Muscle layer of duodenum (tissue), 2 donors: ENCODE measurements at regions not wholly inside any gene's neighbourhood (a gene's known extent, or its start where the extent isn't known, plus 50 kb on each side); places are given as distances from the start of the nearest gene placed in this dataset.

ENCODE experiments used
- H3K27ac ChIP-seq: one replicate; pipeline ENCODE4 v1.7.0; 2013; ENCODE audit warnings: mild to moderate bottlenecking, low read length
- H3K27me3 ChIP-seq: one replicate; pipeline ENCODE4 v1.7.0; 2013; ENCODE audit warnings: low read depth, mild to moderate bottlenecking, control low read depth, low read length
- H3K36me3 ChIP-seq, 2 donors: one replicate each; pipeline ENCODE4 v1.7.0; 2013; ENCODE audit warnings: low read length in 2 of 2, control low read depth in 1 of 2, mild to moderate bottlenecking in 1 of 2; ENCODE audit not compliant: insufficient read depth in 2 of 2, control insufficient read depth in 1 of 2
- H3K4me1 ChIP-seq, 2 donors: one replicate each; pipeline ENCODE4 v1.7.0; 2013; ENCODE audit warnings: low read length in 2 of 2, mild to moderate bottlenecking in 2 of 2, control low read depth in 1 of 2, moderate library complexity in 1 of 2; ENCODE audit not compliant: insufficient read depth in 2 of 2, control insufficient read depth in 1 of 2
- H3K4me3 ChIP-seq, 2 donors: one replicate each; pipeline ENCODE4 v1.7.0; 2013; ENCODE audit warnings: low read length in 2 of 2, low read depth in 1 of 2, mild to moderate bottlenecking in 1 of 2
- H3K9me3 ChIP-seq, 2 donors: one replicate each; pipeline ENCODE4 v1.7.0; 2013; ENCODE audit warnings: low read length in 2 of 2, control low read depth in 1 of 2, mild to moderate bottlenecking in 1 of 2; ENCODE audit not compliant: control insufficient read depth in 1 of 2
- donor health status: healthy.

GRCh38 chr2:212607080-212607479, 68.5 kb upstream of the ERBB4 start:
- Histone ChIP-seq H3K4me3 (no peak overlapping the region), H3K27ac (no peak overlapping the region), H3K36me3 (no peaks in the 10 kb centered on the region), H3K4me1 (no peaks in the 10 kb centered on the region), H3K9me3 (no peaks in the 10 kb centered on the region), H3K27me3 (no peaks in the 10 kb centered on the region)

DNA sequence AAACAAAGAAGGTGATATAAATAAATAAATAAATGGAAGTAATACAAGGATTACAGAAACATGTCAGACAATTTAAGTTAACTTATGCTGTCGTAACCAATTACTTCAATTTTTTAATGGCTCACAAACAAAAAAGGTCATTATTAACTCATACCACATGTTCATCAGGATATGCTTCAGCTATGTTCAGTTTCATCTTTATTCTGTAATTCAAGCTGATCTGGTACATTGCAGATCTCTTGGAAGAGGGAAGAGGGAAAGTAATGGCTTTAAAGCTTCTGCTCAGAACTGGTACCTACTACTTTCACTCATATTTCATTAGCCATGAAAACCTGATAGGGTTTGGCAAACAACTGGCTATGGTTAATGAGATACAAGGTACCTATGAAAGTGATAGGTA, 67.6 kb upstream of the ERBB4 start:
- H3K4me3 ChIP-seq, result no peak overlapping the region
- H3K36me3 ChIP-seq, result no peaks in the 10 kb centered on the region
- H3K27ac ChIP-seq, result no peak overlapping the region
- H3K4me1 ChIP-seq, result no peaks in the 10 kb centered on the region
- H3K9me3 ChIP-seq, result no peaks in the 10 kb centered on the region
- H3K27me3 ChIP-seq, result no peaks in the 10 kb centered on the region

DNA sequence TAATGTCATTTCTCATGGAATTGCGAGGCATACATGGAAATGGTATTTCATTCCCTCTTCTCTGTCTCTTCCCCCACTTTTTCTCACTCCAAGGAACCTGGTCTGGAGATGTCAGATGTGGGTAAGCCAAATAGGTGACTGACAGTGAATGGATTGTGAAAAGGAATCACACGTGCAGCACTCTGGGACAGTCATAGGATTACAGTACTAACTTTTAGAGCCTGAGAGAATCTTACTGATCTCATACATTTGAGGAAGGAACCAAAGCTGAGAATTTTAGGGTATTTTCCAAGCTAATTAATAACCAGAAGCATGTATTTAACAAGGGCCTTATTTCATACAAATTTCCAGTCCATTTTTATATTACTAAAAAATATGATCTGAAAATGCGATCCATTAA, 58.1 kb upstream of the ERBB4 start:
- H3K4me1 ChIP-seq, result no peaks in the 10 kb centered on the region
- H3K9me3 ChIP-seq, result no peaks in the 10 kb centered on the region
- H3K36me3 ChIP-seq, result no peaks in the 10 kb centered on the region
- no peaks in the 10 kb centered on the region for H3K27me3 ChIP-seq
- H3K27ac ChIP-seq, result no peak overlapping the region
- H3K4me3 ChIP-seq, result no peak overlapping the region

- Histone ChIP-seq H3K27me3 (no peaks in the 10 kb centered on the region), H3K4me1 (no peaks in the 10 kb centered on the region), H3K9me3 (no peaks in the 10 kb centered on the region), H3K27ac (no peak overlapping the region), H3K4me3 (no peak overlapping the region), H3K36me3 (no peaks in the 10 kb centered on the region)
Observed at GRCh38 chr2:212596276-212596675, 57.7 kb upstream of the ERBB4 start.

DNA sequence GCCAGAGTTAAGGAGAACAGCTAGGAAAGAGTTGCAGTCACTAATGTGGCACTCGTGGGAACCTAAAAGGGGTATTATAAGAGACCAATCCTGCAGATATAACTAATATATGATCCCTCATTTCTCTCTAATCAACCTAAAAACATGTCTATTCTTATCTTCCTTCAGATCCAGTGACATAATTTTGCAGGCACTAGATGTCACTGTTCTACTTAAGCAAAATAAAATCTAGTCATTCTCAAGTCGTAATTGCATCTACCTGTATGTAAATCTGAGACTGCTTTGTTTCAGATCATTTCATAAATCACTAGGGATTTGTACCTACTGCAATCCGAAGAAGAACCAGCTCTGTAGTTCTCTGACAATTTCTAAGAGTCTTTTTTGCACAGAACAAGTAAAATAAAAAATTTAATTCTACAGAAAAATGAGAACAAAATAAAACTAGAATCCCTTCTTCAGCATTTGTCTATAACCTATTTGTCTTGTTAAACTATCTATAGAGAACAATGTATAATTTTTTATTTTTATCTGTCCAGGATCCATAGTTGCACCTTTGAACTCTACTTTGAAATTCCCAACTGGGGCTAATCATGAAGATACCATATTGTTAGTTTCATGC, 56.5 kb upstream of the ERBB4 start:
- H3K9me3 ChIP-seq, result no peaks in the 10 kb centered on the region
- no peak overlapping the region for H3K4me3 ChIP-seq
- no peaks in the 10 kb centered on the region for H3K4me1 ChIP-seq
- no peaks in the 10 kb centered on the region for H3K36me3 ChIP-seq
- H3K27me3 ChIP-seq, result no peaks in the 10 kb centered on the region
- H3K27ac ChIP-seq, result no peak overlapping the region

DNA sequence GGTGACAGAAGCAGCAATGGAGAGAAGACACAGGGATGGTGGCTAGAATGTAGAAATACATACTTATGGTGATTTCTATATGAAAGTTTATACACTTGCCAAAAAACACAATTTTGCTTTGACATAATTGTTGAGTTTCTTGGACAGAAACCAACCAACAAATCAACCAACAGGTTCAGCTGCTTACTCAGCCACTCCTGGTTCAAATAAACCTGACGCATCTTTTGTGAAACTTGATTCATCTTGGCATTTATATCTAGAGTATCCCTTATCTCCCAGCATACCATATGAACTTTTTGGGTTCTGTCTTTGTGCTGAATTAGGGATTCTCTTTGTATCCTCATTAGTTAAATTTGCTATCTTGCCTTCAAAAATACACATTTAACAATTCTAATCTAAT, 54.1 kb upstream of the ERBB4 start:
- no peak overlapping the region for H3K4me3 ChIP-seq
- H3K9me3 ChIP-seq, result no peaks in the 10 kb centered on the region
- no peak overlapping the region for H3K27ac ChIP-seq
- H3K4me1 ChIP-seq, result no peaks in the 10 kb centered on the region
- H3K36me3 ChIP-seq, result no peaks in the 10 kb centered on the region
- H3K27me3 ChIP-seq, result no peaks in the 10 kb centered on the region
